Natural killer cell (primary cell): ENCODE measurements at regions not wholly inside any gene's neighbourhood (a gene's known extent, or its start where the extent isn't known, plus 50 kb on each side); places are given as distances from the start of the nearest gene placed in this dataset.
A peak's percentile ranks its signal among the peaks of the same experiment; 100 is the strongest.

ENCODE experiments used
- ATAC-seq, 3 donors: fragments of 150-1000 bp in 2 of 3; fragments of 200-7000 bp in 1 of 3; cut with Tn5 transposase; 1 replicate in 1 of 3; 2 replicates in 2 of 3; pipeline ENCODE4 v1.10.0; 2021; ENCODE audit warnings: mild to moderate bottlenecking in 2 of 3, moderate library complexity in 2 of 3
- DNase-seq, 2 donors: peaks; one replicate each; pipeline versions ENCODE4 v3.0.0 to v3.0.0-alpha.2; 2013 to 2021; ENCODE audit warnings: mixed read lengths in 1 of 2
- H3K27ac ChIP-seq: one replicate; pipeline ENCODE4 v1.5.1; 2013; ENCODE audit warnings: mild to moderate bottlenecking, low read length
- H3K27me3 ChIP-seq: one replicate; pipeline ENCODE4 v1.6.1; 2013; ENCODE audit warnings: low read length; ENCODE audit not compliant: control insufficient read depth, insufficient read depth
- H3K36me3 ChIP-seq: one replicate; pipeline ENCODE4 v1.6.1; 2013; ENCODE audit warnings: low read length; ENCODE audit not compliant: control insufficient read depth, insufficient read depth
- H3K4me1 ChIP-seq: one replicate; pipeline ENCODE4 v1.6.1; 2013; ENCODE audit warnings: low read length; ENCODE audit not compliant: control insufficient read depth, insufficient read depth
- H3K4me3 ChIP-seq: one replicate; pipeline ENCODE4 v1.5.1; 2013; ENCODE audit warnings: low read length
- H3K9me3 ChIP-seq: one replicate; pipeline ENCODE4 v1.6.1; 2013; ENCODE audit warnings: low read length; ENCODE audit not compliant: control insufficient read depth, insufficient read depth
- H3K27ac Mint-ChIP-seq, 2 donors: one replicate each; pipeline ENCODE4 v1.8.0; 2022; ENCODE audit warnings: mild to moderate bottlenecking in 2 of 2, mixed read lengths in 2 of 2, moderate library complexity in 1 of 2
- H3K27me3 Mint-ChIP-seq, 2 donors: one replicate each; pipeline ENCODE4 v1.8.0; 2022; ENCODE audit warnings: low read depth in 2 of 2, mixed read lengths in 2 of 2
- H3K36me3 Mint-ChIP-seq: one replicate; pipeline ENCODE4 v1.8.0; 2022; ENCODE audit warnings: mixed read lengths
- H3K4me1 Mint-ChIP-seq, 2 donors: one replicate each; pipeline ENCODE4 v1.8.0; 2022; ENCODE audit warnings: mixed read lengths in 2 of 2
- H3K4me3 Mint-ChIP-seq: one replicate; pipeline ENCODE4 v1.8.0; 2022; ENCODE audit warnings: mild to moderate bottlenecking, moderate library complexity, mixed read lengths
- H3K9me3 Mint-ChIP-seq, 2 donors: one replicate each; pipeline ENCODE4 v1.8.0; 2022; ENCODE audit warnings: mixed read lengths in 2 of 2
- WGBS: methylation state at CpG from one replicate; pipeline ENCODE4 v1.1.7; 2013; ENCODE audit warnings: missing lambda C conversion rate; ENCODE audit not compliant: insufficient coverage; 5-methylcytosine and 5-hydroxymethylcytosine counted together
- intact Hi-C: fragments of 100-400 bp; cut with micrococcal nuclease; formaldehyde crosslinking; loops from one replicate; pipeline ENCODE4 v1.14.2; 2022
- TF ChIP-seq, protein P1 (sequence below): fragments of 200-600 bp; IDR thresholded peaks from one replicate; pipeline ENCODE4 v1.8.0; 2022; ENCODE audit warnings: antibody characterized with exemption

GRCh38 chr17:70295329-70295728 lies 126.0 kb downstream of the KCNJ2 start:
- DNase-seq (no peak), ATAC-seq (peak in 1 of 3 donors; percentile 49)
- H3K27me3 ChIP-seq, result no peaks in the 10 kb centered on the region
- WGBS, result no CpG with 5 or more reads among the region's 1 CpG
- no peak overlapping the region for H3K4me3 ChIP-seq
- Mint-ChIP-seq H3K36me3 (no peaks in the 10 kb centered on the region), H3K4me1 (no peaks in the 10 kb centered on the region), H3K27ac (no peak overlapping the region), H3K9me3 (peaks cover 12 to 14% of the 10 kb centered on the region in 2 donors), H3K27me3 (no peaks in the 10 kb centered on the region), H3K4me3 (no peak overlapping the region)
- H3K4me1 ChIP-seq, result no peaks in the 10 kb centered on the region
- no peaks in the 10 kb centered on the region for H3K9me3 ChIP-seq
- TF ChIP-seq, protein P1, sequence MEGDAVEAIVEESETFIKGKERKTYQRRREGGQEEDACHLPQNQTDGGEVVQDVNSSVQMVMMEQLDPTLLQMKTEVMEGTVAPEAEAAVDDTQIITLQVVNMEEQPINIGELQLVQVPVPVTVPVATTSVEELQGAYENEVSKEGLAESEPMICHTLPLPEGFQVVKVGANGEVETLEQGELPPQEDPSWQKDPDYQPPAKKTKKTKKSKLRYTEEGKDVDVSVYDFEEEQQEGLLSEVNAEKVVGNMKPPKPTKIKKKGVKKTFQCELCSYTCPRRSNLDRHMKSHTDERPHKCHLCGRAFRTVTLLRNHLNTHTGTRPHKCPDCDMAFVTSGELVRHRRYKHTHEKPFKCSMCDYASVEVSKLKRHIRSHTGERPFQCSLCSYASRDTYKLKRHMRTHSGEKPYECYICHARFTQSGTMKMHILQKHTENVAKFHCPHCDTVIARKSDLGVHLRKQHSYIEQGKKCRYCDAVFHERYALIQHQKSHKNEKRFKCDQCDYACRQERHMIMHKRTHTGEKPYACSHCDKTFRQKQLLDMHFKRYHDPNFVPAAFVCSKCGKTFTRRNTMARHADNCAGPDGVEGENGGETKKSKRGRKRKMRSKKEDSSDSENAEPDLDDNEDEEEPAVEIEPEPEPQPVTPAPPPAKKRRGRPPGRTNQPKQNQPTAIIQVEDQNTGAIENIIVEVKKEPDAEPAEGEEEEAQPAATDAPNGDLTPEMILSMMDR, result no peak
- no peak overlapping the region for H3K27ac ChIP-seq
- intact Hi-C loops, result no loop called here
- H3K36me3 ChIP-seq, result no peaks in the 10 kb centered on the region

DNA sequence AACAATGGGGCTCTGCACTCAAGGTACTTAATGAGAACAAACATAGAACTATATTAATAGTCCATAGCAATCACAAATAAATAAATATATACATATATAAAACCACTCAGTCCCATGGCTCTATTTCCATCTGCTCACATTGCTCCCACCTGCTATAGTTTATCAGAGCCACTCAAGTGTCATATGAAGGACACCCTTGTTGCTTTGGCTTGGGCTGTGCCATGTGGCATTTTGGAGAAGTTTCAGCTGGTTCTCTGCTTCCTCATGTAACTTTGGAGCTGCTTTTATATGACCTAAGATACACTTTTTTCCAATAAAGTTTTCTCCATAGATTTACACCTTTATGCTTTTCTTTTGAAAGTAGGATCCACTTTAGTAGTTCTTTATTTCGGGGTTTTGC lies 126.4 kb downstream of the KCNJ2 start:
- Mint-ChIP-seq H3K4me1 (no peaks in the 10 kb centered on the region), H3K27ac (no peak overlapping the region), H3K27me3 (no peaks in the 10 kb centered on the region), H3K9me3 (peaks cover 12 to 14% of the 10 kb centered on the region in 2 donors), H3K36me3 (no peaks in the 10 kb centered on the region), H3K4me3 (no peak overlapping the region)
- H3K4me3 ChIP-seq, result no peak overlapping the region
- no peak overlapping the region for H3K27ac ChIP-seq
- 90% methylated on average over 1 of the region's 1 CpG for WGBS
- intact Hi-C loops, result no loop called here
- no peaks in the 10 kb centered on the region for H3K27me3 ChIP-seq
- DNase-seq (no peak), ATAC-seq (no peak)
- no peaks in the 10 kb centered on the region for H3K4me1 ChIP-seq
- H3K36me3 ChIP-seq, result no peaks in the 10 kb centered on the region
- no peaks in the 10 kb centered on the region for H3K9me3 ChIP-seq
- TF ChIP-seq, protein P1, result no peak

- H3K27ac ChIP-seq, result no peak overlapping the region
- Mint-ChIP-seq H3K27me3 (no peaks in the 10 kb centered on the region), H3K36me3 (no peaks in the 10 kb centered on the region), H3K4me1 (no peaks in the 10 kb centered on the region), H3K9me3 (peaks cover 12 to 14% of the 10 kb centered on the region in 2 donors), H3K4me3 (no peak overlapping the region), H3K27ac (no peak overlapping the region)
- H3K4me3 ChIP-seq, result no peak overlapping the region
- DNase-seq (no peak), ATAC-seq (no peak)
- no peaks in the 10 kb centered on the region for H3K4me1 ChIP-seq
- no peaks in the 10 kb centered on the region for H3K36me3 ChIP-seq
- intact Hi-C loops, result no loop called here
- H3K27me3 ChIP-seq, result no peaks in the 10 kb centered on the region
- TF ChIP-seq, protein P1, result no peak
- WGBS, result 95% methylated on average over 2 of the region's 2 CpGs
- H3K9me3 ChIP-seq, result no peaks in the 10 kb centered on the region
Measured at GRCh38 chr17:70296456-70296855, 127.1 kb downstream of the KCNJ2 start.

- DNase-seq (no peak), ATAC-seq (no peak)
- H3K4me3 ChIP-seq, result no peak overlapping the region
- Mint-ChIP-seq H3K9me3 (peaks cover 7 to 14% of the 10 kb centered on the region in 2 donors), H3K4me3 (no peak overlapping the region), H3K36me3 (no peaks in the 10 kb centered on the region), H3K4me1 (no peaks in the 10 kb centered on the region), H3K27me3 (no peaks in the 10 kb centered on the region), H3K27ac (no peak overlapping the region)
- no peaks in the 10 kb centered on the region for H3K9me3 ChIP-seq
- intact Hi-C loops, result no loop called here
- H3K27ac ChIP-seq, result no peak overlapping the region
- WGBS, result 54% methylated on average over 1 of the region's 2 CpGs
- H3K4me1 ChIP-seq, result no peaks in the 10 kb centered on the region
- TF ChIP-seq, protein P1, result no peak
- H3K27me3 ChIP-seq, result no peaks in the 10 kb centered on the region
- no peaks in the 10 kb centered on the region for H3K36me3 ChIP-seq
Measured at GRCh38 chr17:70297397-70297796, 128.1 kb downstream of the KCNJ2 start.
